WI38 (cell line): ENCODE measurements at regions not wholly inside any gene's neighbourhood (a gene's known extent, or its start where the extent isn't known, plus 50 kb on each side); places are given as distances from the start of the nearest gene placed in this dataset.

Experiments
- H3K4me3 ChIP-seq: 2 replicates; pipeline ENCODE4 v1.5.1; 2011; ENCODE audit warnings: low read depth, mild to moderate bottlenecking, control low read depth, low read length
- TF ChIP-seq, protein P1 (sequence below): IDR thresholded peaks from 2 replicates; pipeline ENCODE4 v1.5.1; 2012; ENCODE audit warnings: low read depth, mild to moderate bottlenecking, control low read depth, low read length

DNA sequence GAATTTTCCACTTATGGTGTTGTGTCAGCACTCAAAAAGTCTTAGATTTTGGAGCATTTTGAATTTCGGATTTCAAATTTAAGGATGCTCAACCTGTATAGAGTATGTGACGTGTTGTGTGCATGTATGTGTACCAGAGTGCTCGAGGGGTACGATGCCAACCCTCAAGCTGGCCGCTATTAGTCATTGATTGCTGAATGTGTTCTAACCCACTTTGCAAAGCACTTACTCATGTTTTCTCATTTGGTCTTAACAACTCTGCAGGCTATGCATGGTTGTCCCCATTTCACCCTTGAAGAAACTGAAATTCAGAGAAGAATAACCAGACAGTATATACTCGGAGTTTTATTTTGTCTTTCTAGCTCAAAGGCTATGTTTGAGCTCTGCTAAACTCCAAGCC is 196.4 kb upstream of the TENM4 start:
- no peak overlapping the region for H3K4me3 ChIP-seq

DNA sequence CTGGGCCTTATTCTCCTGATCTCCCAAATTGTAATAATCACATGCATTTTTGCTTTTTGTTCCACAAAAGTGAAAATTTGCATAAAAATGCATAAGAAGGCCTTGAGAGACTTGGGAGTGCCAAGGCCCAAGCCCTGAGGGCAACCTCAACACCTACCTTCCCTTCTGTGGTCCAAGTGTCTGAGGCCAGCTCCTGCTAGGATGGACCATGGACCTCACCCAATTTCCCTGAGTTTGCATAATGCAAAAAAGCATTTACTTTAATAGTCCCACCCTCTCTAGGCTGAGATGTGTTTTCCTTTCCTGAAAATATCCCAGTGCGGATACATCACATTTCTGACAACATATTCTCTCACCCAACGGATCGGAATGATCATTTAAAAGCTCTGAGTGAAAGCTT is 194.1 kb upstream of the TENM4 start:
- no peak overlapping the region for H3K4me3 ChIP-seq
- TF ChIP-seq, protein P1, sequence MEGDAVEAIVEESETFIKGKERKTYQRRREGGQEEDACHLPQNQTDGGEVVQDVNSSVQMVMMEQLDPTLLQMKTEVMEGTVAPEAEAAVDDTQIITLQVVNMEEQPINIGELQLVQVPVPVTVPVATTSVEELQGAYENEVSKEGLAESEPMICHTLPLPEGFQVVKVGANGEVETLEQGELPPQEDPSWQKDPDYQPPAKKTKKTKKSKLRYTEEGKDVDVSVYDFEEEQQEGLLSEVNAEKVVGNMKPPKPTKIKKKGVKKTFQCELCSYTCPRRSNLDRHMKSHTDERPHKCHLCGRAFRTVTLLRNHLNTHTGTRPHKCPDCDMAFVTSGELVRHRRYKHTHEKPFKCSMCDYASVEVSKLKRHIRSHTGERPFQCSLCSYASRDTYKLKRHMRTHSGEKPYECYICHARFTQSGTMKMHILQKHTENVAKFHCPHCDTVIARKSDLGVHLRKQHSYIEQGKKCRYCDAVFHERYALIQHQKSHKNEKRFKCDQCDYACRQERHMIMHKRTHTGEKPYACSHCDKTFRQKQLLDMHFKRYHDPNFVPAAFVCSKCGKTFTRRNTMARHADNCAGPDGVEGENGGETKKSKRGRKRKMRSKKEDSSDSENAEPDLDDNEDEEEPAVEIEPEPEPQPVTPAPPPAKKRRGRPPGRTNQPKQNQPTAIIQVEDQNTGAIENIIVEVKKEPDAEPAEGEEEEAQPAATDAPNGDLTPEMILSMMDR, result no peak

More for the DNA sequence above, 196.4 kb upstream of the TENM4 start:
- TF ChIP-seq, protein P1, result no peak

DNA sequence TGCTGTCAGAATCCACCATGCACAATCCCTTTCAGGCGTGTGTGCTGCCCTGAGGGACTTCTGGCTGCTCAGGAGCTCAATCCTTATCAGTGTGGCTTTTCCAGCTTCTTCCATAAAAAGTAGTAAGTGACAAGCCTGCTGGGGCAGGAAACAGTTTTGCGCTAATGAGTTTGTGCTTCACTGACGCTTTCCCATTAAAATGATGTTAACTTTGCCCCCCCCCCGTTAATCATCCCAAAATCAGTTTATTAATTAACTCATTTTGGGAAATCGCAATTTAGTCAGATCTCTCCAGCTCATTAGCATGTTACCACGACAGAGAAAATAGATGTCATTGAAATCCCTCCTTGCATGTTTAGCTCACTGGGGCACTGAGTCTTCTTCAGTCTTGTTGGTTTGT is 186.5 kb upstream of the TENM4 start:
- TF ChIP-seq, protein P1, result no peak
- no peak overlapping the region for H3K4me3 ChIP-seq

DNA sequence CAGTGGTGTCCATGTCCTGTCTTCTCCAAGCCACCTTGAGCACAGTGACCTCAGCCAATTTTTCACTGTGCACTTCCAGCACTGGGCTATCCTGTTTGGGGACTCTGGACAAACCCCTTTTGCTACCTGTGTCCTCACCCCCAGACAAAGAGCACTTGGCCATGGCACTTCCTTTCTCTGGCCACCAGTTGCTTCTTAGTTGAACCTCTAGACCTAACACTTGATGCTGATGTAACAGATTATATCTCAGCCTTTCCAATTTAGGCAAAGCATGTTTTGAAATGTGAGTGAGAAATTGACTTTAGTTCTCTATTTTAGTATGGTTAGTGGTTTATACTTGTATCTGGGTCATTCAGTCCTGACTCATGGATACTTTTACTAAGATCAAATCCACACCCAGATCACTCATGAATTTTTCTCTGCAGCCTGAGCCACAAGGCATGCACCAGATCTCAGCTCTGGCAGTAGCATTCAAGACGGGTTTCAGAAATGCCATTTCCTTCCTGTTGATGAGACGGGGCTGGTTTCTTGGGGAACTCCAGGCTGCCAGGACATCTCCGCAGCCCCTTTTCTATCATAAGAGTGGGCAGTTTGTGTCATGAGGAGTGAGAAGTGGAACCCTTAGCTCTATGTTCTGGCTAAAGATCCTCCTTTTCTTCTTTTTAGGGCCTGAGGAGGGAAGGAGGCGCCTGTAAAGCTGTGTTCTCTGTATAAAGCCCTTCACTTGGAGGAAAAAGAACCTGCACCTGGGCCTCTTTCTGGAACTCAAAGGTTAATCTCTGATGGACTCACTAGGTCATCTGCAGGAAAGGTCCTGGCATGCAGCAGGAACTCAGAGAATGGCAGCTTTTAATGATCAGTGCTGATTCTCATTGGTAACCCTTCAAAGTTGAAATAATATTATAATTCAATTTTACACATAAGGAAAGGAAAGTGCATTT is 185.6 kb upstream of the TENM4 start:
- TF ChIP-seq, protein P1, result no peak
- H3K4me3 ChIP-seq, result no peak overlapping the region

DNA sequence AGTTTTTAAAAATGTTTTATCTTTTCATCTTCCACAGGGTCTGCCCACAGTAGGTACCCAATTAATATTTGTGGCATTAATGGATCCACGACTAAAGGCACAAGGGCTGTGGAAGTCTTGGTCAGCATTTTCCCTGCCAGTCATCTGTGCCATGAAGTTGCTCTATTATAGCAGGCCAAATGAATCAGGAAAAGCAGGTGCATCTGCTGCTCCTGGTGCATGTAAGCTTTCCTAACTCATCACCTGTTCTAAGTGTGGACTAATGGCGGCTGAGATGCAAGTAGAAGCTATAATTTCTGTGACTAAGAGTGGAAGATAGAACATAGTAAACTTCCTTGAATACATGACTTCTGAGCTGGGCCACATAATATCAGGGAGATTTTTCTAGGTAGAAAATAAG is 182.5 kb upstream of the TENM4 start:
- no peak overlapping the region for H3K4me3 ChIP-seq
- TF ChIP-seq, protein P1, result no peak

DNA sequence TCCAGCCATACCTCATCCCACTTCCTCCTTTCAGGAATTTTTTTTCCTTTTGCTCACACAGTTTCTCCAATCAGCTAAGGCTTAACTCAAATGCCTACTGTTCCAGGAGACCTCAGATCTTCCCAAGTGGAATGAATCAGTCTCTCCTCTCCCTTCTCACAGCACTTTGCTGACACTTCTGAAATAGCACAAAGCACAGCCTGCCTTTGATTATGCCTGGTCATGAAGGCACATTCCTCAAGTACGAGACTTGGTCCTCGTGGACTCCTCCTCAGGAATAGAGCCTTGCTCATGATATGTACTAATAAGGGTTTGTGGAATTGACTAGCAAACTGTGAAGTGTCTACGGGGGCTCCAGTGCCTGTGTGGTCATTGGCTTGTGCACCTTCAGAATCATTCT is 176.7 kb upstream of the TENM4 start:
- no peak overlapping the region for H3K4me3 ChIP-seq
- TF ChIP-seq, protein P1, result no peak

DNA sequence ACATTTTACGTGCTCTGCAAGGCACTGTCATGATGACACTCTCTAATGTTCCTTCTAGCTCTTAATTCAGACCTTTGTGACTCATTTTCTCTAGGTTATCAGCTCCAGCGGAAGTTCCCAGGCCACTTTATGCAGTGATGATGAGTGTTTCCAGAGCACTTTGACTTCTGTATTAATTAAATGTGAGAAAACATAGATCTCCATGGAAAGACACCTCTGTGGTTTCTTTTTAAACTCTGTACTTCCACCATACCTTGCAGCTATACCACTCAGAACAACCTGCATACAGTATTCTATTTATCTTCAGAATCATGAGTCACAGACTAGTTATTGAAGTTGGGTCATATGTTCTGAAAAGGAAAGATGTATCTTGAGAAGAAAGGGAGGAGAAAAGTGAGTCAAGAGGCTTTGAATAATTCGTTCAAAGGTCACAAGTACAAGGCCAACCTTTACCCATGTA is 175.6 kb upstream of the TENM4 start:
- TF ChIP-seq, protein P1, result no peak

More for the DNA sequence above, 175.6 kb upstream of the TENM4 start:
- no peak overlapping the region for H3K4me3 ChIP-seq
